GM18907 (cell line): ENCODE measurements at regions not wholly inside any gene's neighbourhood (a gene's known extent, or its start where the extent isn't known, plus 50 kb on each side); places are given as distances from the start of the nearest gene placed in this dataset.
"Not testable (repeated sequence)": the region's sequence is repeated elsewhere in the genome, so short reads cannot be mapped to it uniquely, and the experiment has no call there.

Experiments
- ATAC-seq: cut with Tn5 transposase; IDR thresholded peaks from one replicate; pipeline ENCODE4 v1.9.1; 2021; ENCODE audit warnings: mild to moderate bottlenecking, moderate library complexity; ENCODE audit not compliant: unreplicated experiment

DNA sequence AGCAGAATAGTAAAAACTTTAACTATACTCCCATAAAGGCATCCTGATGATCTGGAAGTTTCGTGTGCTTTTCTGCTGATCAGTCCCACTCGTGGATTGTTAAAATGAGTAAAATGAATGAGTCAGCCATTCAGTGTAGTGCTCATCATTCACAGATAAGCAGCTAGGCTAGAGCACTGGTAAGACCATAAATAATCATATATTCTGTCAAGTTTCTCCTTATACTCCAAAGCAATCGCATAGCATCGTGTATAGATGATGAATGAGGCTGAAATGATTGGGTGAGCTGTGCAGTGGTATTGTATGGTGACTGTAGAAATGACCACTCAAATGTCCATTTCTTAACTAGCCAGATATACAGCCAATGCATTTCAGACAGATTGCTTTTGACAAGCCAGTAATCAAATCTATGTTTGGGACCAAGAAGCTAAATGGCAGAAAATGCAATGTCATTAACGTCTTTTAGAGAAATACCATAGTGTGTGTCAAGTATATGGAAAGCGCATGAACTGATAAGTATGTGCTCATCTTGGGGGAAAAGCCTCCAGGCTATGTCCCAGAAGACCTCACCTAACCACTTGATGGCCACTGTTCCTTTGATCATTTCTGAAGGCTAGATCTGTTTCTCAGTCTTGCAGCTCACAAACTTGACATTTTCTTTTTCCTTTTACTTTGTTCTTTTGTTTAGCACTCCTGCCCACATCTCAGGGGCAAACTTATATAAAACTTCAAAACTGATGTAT lies 227.2 kb upstream of the FAM3C start:
- ATAC-seq, result no peak

- no peak for ATAC-seq
Observed at GRCh38 chr7:121621937-121622336, 225.8 kb upstream of the FAM3C start.

DNA sequence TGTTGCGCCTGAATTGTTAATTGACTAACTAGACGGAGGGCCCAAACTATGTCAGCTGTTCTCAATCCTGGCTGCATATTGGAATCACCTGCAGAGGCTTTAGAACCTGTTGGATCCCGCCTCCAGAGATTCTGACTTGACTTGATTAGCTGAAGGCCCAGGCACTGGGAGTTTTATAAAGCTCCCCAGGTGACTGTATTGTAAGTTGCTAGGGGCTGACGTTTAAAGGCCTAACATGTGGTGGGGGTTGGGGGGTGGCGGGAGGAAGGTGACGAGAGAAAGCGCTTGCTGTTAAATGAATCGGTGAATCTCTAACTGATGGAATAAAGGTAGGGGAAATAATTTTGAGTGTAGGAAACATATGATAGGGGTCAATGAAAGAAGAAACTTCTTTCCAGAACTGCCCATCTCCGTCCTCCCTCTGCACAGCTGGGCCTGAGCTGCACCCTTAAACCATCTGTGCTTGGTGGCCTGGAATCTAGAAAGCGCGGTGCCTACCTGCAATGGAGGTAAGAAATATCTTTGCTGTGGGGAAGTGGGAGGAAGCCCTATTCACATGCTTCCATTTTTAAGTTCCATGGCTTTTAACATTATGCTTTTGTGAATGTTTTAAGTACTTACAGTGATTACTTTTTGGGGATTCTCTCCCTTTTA lies 225.0 kb upstream of the FAM3C start:
- no peak for ATAC-seq

DNA sequence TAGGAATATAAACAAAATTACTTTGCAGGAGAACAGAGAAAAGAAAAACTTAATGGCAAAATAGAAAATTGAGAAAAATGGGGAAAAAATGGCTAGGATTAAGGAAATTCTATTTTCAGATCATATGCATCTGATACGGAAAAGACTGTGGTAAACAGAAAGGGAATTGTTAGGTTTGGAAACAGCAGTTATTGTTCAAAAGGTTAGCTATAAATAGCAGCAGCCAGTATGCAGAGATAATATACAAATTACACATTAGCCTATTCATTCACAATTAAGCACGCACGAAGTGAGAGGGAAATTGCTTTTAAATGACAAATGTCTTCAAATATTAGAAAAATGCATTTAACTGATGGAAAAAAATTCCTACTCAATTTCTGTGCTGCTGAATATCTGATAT lies 224.1 kb upstream of the FAM3C start:
- no peak for ATAC-seq

GRCh38 chr7:121618182-121618581 lies 222.1 kb upstream of the FAM3C start:
- no peak for ATAC-seq

- ATAC-seq, result no peak
Observed at GRCh38 chr7:121610243-121610642, 214.1 kb upstream of the FAM3C start.

DNA sequence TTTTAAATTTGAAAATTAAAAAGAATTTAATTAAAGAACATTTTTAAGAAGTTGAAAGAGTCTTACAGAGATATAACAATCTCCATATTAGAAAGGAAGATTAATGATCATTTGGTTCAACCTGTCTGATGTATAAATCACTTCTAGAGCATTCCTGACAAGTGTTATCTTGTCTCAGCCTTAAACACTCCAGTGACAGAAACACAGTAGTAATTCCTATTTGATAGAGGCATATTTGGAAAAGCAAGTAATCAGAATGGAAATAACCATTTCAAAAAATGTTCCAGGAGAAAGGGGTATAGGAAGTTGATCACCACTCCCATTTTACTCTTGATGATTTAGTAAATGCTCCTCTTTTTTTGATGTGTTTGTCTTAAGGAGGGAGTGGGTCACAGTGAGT lies 213.1 kb upstream of the FAM3C start:
- ATAC-seq, result no peak

DNA sequence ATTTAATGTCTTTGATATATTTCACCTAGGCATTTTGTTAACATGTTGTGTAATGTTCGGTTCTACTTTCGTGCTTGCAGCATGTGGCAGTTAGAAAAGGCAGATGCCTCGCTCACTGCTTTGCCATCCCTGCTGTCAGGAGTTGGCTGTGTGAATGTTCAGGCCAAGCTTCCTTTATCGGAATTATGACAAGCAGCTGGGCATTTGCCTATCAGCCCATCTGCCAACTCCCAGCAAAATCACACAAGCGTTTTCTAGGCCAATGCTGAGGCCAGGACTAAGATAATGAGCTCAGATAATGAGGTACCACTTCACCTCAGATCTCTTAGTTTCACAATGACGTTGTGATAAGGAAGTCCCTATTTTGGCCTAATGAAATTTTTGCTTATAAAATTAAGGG lies 212.7 kb upstream of the FAM3C start:
- no peak for ATAC-seq

DNA sequence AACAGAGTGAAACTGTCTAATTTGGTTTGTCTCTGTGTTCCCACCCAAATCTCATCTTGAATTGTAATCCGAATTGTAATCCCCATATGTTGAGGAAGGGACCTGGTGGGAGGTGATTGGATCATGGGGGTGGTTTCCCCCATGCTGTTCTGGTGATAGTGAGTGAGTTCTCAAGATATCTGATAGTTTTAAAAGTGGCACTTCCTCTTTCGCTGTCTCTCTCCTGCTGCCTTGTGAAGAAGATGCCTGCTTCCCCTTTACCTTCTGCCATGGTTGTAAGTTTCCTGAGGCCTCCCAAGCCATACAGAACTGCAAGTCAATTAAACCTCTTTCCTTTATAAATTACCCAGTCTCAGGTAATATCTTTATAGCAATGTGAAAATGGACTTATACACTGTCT lies 212.1 kb upstream of the FAM3C start:
- not testable (repeated sequence) for ATAC-seq

DNA sequence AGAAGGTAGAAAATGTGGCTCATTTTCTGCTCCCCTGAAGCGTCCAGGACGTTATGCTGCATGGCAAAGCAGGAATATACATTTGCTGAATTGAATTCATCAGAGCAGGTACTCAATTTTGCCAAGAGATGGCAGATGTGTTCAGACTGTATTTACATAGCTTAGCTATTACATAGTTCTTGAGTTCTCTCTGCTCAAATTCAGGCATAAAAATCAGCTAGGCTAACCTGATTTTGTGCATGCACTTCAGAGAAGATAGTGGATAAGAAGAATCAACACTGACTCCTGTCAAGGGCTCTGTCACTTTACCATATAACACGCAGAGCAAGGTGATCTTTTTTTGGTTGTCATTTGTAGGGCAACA lies 209.2 kb upstream of the FAM3C start:
- ATAC-seq, result no peak

- ATAC-seq, result no peak
Observed at GRCh38 chr7:121604627-121605316, 208.7 kb upstream of the FAM3C start.

- no peak for ATAC-seq
Observed at GRCh38 chr7:121603886-121604285, 207.8 kb upstream of the FAM3C start.

- ATAC-seq, result no peak
Observed at GRCh38 chr7:121599887-121600286, 203.8 kb upstream of the FAM3C start.

- ATAC-seq, result no peak
Observed at GRCh38 chr7:121595758-121596696, 199.9 kb upstream of the FAM3C start.

DNA sequence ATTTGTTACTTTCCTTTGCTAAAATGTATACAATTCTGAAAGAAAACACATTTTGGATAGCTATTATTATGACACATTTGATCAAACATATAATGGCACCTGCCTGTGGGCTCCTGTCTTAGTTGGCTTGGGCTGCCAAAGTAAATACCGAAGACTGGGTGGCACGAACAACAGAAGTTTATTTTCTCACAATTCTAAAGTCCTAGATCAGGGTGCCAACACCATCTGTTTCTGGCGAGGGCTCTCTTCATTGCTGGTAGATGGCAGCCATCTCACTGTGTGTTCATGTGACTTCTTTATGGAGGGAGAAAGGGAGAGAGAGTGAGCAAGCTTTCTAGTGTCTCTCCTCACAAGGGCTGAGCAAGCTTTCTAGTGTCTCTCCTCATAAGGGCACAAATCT lies 195.8 kb upstream of the FAM3C start:
- ATAC-seq, result no peak

GRCh38 chr7:121587435-121587834 lies 191.3 kb upstream of the FAM3C start:
- ATAC-seq, result no peak

- no peak for ATAC-seq
Observed at GRCh38 chr7:121582258-121582657, 186.2 kb upstream of the FAM3C start.

DNA sequence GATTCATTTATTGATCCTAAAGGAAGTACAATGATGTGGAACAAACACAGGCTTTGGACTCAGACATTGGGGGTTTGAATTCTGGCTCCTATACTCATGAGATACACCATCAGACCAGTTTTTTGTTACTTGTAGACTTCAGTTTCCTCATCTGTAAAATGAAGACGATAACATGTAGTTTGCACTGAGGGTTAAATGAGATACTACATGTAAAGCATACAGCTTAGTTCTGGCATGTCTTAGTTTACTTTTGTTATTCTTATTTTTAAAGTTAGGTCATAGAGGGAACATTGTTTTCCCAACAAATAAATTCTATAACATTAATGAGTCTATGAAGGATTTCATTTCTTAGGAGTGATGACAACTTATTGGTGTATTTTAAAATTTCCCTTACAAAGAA lies 183.5 kb upstream of the FAM3C start:
- ATAC-seq, result no peak

GRCh38 chr7:121578669-121579068 lies 182.6 kb upstream of the FAM3C start:
- ATAC-seq, result no peak

- ATAC-seq, result no peak
Observed at GRCh38 chr7:121576148-121576917, 180.2 kb upstream of the FAM3C start.
